DND-41 (cell line): ENCODE measurements at regions not wholly inside any gene's neighbourhood (a gene's known extent, or its start where the extent isn't known, plus 50 kb on each side); places are given as distances from the start of the nearest gene placed in this dataset.

Source experiments
- EZH2 ChIP-seq: IDR thresholded peaks from 3 replicates; pipeline ENCODE4 v1.6.1; 2012; ENCODE audit warnings: borderline replicate concordance, low read depth, mild to moderate bottlenecking, moderate library complexity, low read length, inconsistent platforms; ENCODE audit not compliant: severe bottlenecking
- TF ChIP-seq, protein P1 (sequence below): IDR thresholded peaks from 2 replicates; pipeline ENCODE4 v1.5.1; 2012; ENCODE audit warnings: borderline replicate concordance, low read length, moderate library complexity, mild to moderate bottlenecking; ENCODE audit not compliant: poor library complexity, severe bottlenecking; ENCODE audit errors: extremely low read depth

DNA sequence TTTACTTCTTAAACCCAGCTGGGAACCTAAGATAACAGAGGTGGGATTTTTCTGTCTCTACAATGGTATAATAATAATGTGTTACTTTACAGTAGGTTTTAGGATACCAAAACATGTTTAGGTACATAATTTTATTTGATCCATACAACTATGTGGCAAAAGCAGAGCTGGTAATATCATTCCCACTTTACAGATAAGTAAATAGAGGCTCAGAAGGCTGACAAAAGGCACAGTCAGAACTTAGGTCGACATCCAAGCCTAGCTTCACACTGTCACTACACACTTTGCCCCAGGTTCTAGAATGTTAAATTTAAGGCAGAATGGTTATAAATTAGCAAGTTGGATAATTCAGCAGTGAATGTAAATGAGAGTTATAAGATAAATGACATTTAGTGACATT lies 189.6 kb upstream of the PARD3B start:
- TF ChIP-seq, protein P1, sequence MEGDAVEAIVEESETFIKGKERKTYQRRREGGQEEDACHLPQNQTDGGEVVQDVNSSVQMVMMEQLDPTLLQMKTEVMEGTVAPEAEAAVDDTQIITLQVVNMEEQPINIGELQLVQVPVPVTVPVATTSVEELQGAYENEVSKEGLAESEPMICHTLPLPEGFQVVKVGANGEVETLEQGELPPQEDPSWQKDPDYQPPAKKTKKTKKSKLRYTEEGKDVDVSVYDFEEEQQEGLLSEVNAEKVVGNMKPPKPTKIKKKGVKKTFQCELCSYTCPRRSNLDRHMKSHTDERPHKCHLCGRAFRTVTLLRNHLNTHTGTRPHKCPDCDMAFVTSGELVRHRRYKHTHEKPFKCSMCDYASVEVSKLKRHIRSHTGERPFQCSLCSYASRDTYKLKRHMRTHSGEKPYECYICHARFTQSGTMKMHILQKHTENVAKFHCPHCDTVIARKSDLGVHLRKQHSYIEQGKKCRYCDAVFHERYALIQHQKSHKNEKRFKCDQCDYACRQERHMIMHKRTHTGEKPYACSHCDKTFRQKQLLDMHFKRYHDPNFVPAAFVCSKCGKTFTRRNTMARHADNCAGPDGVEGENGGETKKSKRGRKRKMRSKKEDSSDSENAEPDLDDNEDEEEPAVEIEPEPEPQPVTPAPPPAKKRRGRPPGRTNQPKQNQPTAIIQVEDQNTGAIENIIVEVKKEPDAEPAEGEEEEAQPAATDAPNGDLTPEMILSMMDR: no peak
- TF ChIP-seq EZH2: no peak
